GM13976 (cell line): ENCODE measurements at regions not wholly inside any gene's neighbourhood (a gene's known extent, or its start where the extent isn't known, plus 50 kb on each side); places are given as distances from the start of the nearest gene placed in this dataset.

Experiments used
- DNase-seq: peaks from one replicate; pipeline ENCODE4 v3.0.0; 2012; ENCODE audit warnings: low spot score
- in situ Hi-C: fragments of 300-500 bp; cut with MboI; formaldehyde crosslinking; loops from one replicate; pipeline ENCODE4 v1.12.0; 2022; ENCODE audit warnings: low sequenced_read_pairs, mixed read lengths, inconsistent platforms; ENCODE audit not compliant: unreplicated experiment
- TF ChIP-seq, protein P1 (sequence below): IDR thresholded peaks from 2 replicates; pipeline ENCODE4 v1.5.1; 2012; ENCODE audit warnings: borderline replicate concordance, mild to moderate bottlenecking; ENCODE audit not compliant: insufficient read depth; ENCODE audit errors: extremely low read depth, missing control alignments, control extremely low read depth

DNA sequence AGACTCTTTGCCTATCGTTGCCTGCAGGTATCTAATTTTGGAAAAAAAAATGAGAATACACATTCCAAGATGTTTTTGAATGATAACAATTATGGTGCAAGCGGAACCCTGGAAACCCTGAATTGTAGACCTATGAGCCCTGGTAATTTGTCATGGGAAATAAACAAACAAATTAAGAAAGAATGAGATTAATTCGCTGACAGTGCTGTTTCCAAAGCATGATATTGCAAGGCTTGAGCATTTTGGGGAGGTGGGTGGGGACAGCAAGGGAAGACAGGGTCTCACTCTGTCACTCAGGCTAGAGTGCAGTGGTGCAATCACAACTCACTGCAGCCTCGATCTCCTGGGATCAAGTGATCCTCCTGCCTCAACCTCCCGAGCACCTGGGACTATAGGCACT is 900.3 kb downstream of the IPMK start:
- no peak for DNase-seq
- TF ChIP-seq, protein P1, sequence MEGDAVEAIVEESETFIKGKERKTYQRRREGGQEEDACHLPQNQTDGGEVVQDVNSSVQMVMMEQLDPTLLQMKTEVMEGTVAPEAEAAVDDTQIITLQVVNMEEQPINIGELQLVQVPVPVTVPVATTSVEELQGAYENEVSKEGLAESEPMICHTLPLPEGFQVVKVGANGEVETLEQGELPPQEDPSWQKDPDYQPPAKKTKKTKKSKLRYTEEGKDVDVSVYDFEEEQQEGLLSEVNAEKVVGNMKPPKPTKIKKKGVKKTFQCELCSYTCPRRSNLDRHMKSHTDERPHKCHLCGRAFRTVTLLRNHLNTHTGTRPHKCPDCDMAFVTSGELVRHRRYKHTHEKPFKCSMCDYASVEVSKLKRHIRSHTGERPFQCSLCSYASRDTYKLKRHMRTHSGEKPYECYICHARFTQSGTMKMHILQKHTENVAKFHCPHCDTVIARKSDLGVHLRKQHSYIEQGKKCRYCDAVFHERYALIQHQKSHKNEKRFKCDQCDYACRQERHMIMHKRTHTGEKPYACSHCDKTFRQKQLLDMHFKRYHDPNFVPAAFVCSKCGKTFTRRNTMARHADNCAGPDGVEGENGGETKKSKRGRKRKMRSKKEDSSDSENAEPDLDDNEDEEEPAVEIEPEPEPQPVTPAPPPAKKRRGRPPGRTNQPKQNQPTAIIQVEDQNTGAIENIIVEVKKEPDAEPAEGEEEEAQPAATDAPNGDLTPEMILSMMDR: no peak
- in situ Hi-C loops: no loop called here

- DNase-seq: no peak
- in situ Hi-C loops: no loop called here
- TF ChIP-seq, protein P1: no peak
These were observed 904.9 kb downstream of the IPMK start for GRCh38 chr10:57362811-57363210.

- DNase-seq: no peak
- TF ChIP-seq, protein P1: no peak
- in situ Hi-C loops: no loop called here
These were observed 914.2 kb downstream of the IPMK start for GRCh38 chr10:57353403-57354003.

- in situ Hi-C loops: no loop called here
- TF ChIP-seq, protein P1: no peak
- no peak for DNase-seq
These were observed 916.6 kb downstream of the IPMK start for GRCh38 chr10:57351076-57351475.

GRCh38 chr10:57341294-57341693 is 926.4 kb downstream of the IPMK start:
- in situ Hi-C loops: loop anchor here (25.0 kb wide), 2 partner anchors 321 to 721 kb away; no protein-coding TSS in a partner anchor
- DNase-seq: no peak
- TF ChIP-seq, protein P1: no peak

DNA sequence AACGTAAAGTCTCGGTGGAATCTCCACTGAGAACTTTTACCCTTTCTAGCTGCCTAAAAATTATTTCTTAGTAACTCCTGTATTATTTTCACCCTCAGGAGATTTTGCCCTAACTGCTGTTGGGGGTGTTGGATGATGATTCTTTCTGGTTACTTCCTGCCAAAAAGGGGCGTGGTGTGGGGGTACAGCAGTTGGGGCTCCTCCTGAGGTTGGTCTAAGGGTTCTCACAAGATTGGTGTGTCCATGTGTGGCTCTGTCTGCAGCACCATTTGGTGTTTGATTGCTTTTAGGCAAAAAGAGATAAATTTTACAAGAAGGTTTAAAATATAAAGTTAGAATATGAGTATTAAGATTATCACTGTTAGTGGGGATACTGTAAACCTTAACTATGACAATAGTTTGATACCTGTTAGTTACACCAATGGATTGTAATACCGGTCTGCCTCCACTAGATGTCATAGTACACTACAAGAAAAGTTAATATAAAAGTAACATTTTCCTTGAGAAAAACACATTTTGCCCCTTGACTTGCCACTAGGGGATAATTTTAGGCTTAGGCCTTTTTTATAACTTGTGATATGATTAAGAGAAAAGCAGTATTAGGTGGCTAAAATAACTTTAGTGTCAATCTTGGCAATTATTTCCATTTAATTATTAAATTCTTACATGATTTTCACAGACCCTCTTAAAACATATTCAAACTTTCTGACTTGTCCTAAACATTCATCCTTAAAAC is 928.7 kb downstream of the IPMK start:
- in situ Hi-C loops: loop anchor here (25.0 kb wide), 2 partner anchors 323 to 723 kb away; no protein-coding TSS in a partner anchor
- TF ChIP-seq, protein P1: peak; percentile 35
- DNase-seq: peak; percentile 44
